HCT116 (cell line): ENCODE measurements at regions not wholly inside any gene's neighbourhood (a gene's known extent, or its start where the extent isn't known, plus 50 kb on each side); places are given as distances from the start of the nearest gene placed in this dataset.

Source experiments
- ATAC-seq: fragments of 200-7000 bp; cut with Tn5 transposase; 2 replicates; pipeline ENCODE4 v1.9.1; 2020; ENCODE audit warnings: mild to moderate bottlenecking, moderate library complexity
- BruUV-seq: library from RNA; stranded (reverse); fragments of 400-500 nt; replicated peaks from 2 replicates; lab custom pipeline; 2021; lab: Mats Ljungman, UMichigan
- CTCF ChIA-PET: fragments of 300-600 bp; sonication (Branson Sonifier 250); formaldehyde crosslinking; loops from one replicate; lab custom pipeline; 2021; ENCODE audit warnings: antibody characterized with exemption; lab: Charles Lee
- POLR2A ChIA-PET: fragments of 300-600, 350-600 bp; sonication (Branson Sonifier 250); formaldehyde crosslinking; loops from one replicate; lab custom pipeline; 2021; ENCODE audit warnings: antibody characterized with exemption; lab: Charles Lee
- RAD21 ChIA-PET, 2 experiments: fragments of 300-600 bp; sonication (Branson Sonifier 250); formaldehyde crosslinking; loops; one replicate each; lab custom pipeline; 2023; ENCODE audit warnings: low total read pairs in 2 of 2; ENCODE audit not compliant: uncharacterized antibody in 2 of 2, unreplicated experiment in 2 of 2, low non-redundant PET in 1 of 2; lab: Charles Lee
- DNase-seq: peaks from one replicate; pipeline ENCODE4 v3.0.0-alpha.2; 2010; ENCODE audit warnings: low read depth, low spot score
- H2AFZ ChIP-seq: fragments of 200-600 bp; shearing (Covaris generic), sonication (generic); 2 replicates; pipeline ENCODE4 v1.6.1; 2017; ENCODE audit warnings: low read depth, mixed run types, mixed read lengths, antibody characterized with exemption, low read length; ENCODE audit not compliant: poor library complexity, severe bottlenecking
- H3K27ac ChIP-seq: 2 replicates; pipeline ENCODE4 v1.5.1; 2012; ENCODE audit warnings: low read depth, low read length
- H3K27me3 ChIP-seq: fragments of 200-600 bp; sonication (generic); 2 replicates; pipeline ENCODE4 v1.6.1; 2016; ENCODE audit warnings: mixed run types, low read length, mixed read lengths; ENCODE audit not compliant: insufficient read depth
- H3K36me3 ChIP-seq, 2 experiments: fragments of 200-500 bp in 1 of 2; fragments of 200-600 bp in 1 of 2; sonication (Bioruptor generic) in 1 of 2; sonication (generic) in 1 of 2; 2 replicates each; pipeline versions ENCODE4 v1.5.1 to v1.6.1; 2014 to 2016; ENCODE audit warnings: low read length in 2 of 2, inconsistent platforms in 1 of 2, mixed read lengths in 1 of 2, mixed run types in 1 of 2; ENCODE audit not compliant: insufficient read depth in 2 of 2, control insufficient read depth in 1 of 2
- H3K4me1 ChIP-seq, 2 experiments: fragments of 200-600 bp in 1 of 2; sonication (generic) in 1 of 2; 2 replicates each; pipeline versions ENCODE4 v1.5.1 to v1.6.1; 2012 to 2017; ENCODE audit warnings: low read length in 2 of 2, inconsistent platforms in 1 of 2, mild to moderate bottlenecking in 1 of 2, mixed read lengths in 1 of 2, mixed run types in 1 of 2, moderate library complexity in 1 of 2; ENCODE audit not compliant: insufficient read depth in 2 of 2, control insufficient read depth in 1 of 2
- H3K4me2 ChIP-seq: fragments of 200-600 bp; sonication (generic); 2 replicates; pipeline ENCODE4 v1.6.1; 2017; ENCODE audit warnings: mixed run types, low read length, mixed read lengths
- H3K4me3 ChIP-seq, 2 experiments: fragments of 200-600 bp in 1 of 2; sonication (generic) in 1 of 2; replicated peaks in 1 of 2; 2 replicates each; pipeline ENCODE4 v1.5.1; 2011 to 2016; ENCODE audit warnings: low read length in 2 of 2, control low read depth in 1 of 2, low read depth in 1 of 2, mild to moderate bottlenecking in 1 of 2, mixed read lengths in 1 of 2, mixed run types in 1 of 2
- H3K79me2 ChIP-seq: fragments of 200-600 bp; sonication (generic); 2 replicates; pipeline ENCODE4 v1.6.1; 2017; ENCODE audit warnings: mild to moderate bottlenecking, mixed run types, low read length, moderate library complexity, mixed read lengths; ENCODE audit not compliant: insufficient read depth
- H3K9ac ChIP-seq: fragments of 200-600 bp; sonication (generic); 2 replicates; pipeline ENCODE4 v1.6.1; 2016; ENCODE audit warnings: low read length, mixed read lengths
- H3K9me2 ChIP-seq: fragments of 200-600 bp; sonication (generic), shearing (Covaris generic); 2 replicates; pipeline ENCODE4 v1.6.1; 2017; ENCODE audit warnings: mixed run types, mild to moderate bottlenecking, moderate library complexity; ENCODE audit not compliant: insufficient read depth
- H3K9me3 ChIP-seq, 2 experiments: fragments of 200-500 bp in 1 of 2; fragments of 200-600 bp in 1 of 2; sonication (Bioruptor generic) in 1 of 2; sonication (generic) in 1 of 2; 2 replicates each; pipeline ENCODE4 v1.6.1; 2014 to 2017; ENCODE audit warnings: low read length in 2 of 2, mixed read lengths in 2 of 2, inconsistent platforms in 1 of 2, low read depth in 1 of 2, mild to moderate bottlenecking in 1 of 2, mixed run types in 1 of 2, moderate library complexity in 1 of 2; ENCODE audit not compliant: control insufficient read depth in 1 of 2, insufficient read depth in 1 of 2
- H4K20me1 ChIP-seq: fragments of 200-600 bp; sonication (generic), shearing (Covaris generic); 2 replicates; pipeline ENCODE4 v1.6.1; 2017; ENCODE audit warnings: mixed run types, mild to moderate bottlenecking, moderate library complexity; ENCODE audit not compliant: insufficient read depth
- EZH2phosphoT487 ChIP-seq: fragments of 200-600 bp; IDR thresholded peaks from 2 replicates; pipeline ENCODE4 v1.6.1; 2018; ENCODE audit warnings: antibody characterized with exemption, borderline replicate concordance
- JUND ChIP-seq: IDR thresholded peaks from 2 replicates; pipeline ENCODE4 v1.6.1; 2012
- POLR2A ChIP-seq: IDR thresholded peaks from 2 replicates; pipeline ENCODE4 v1.7.0; 2011; ENCODE audit warnings: borderline replicate concordance; ENCODE audit not compliant: insufficient read depth, insufficient read length; ENCODE audit errors: extremely low read depth
- REST ChIP-seq: IDR thresholded peaks from 2 replicates; pipeline ENCODE4 v1.6.1; 2012; ENCODE audit warnings: low read depth
- SRF ChIP-seq: IDR thresholded peaks from 2 replicates; pipeline ENCODE4 v1.6.1; 2012; ENCODE audit warnings: low read depth
- ZFX ChIP-seq: fragments of 450-650 bp; IDR thresholded peaks from 2 replicates; pipeline ENCODE4 v1.6.1; 2017
- intact Hi-C: fragments of 100-400 bp; cut with micrococcal nuclease; formaldehyde crosslinking; loops from 2 replicates; pipeline ENCODE4 v1.10.0; 2022

GRCh38 chrX:10697616-10698317 is 77.4 kb upstream of the MID1 start:
- intact Hi-C loops, result no loop called here
- Histone ChIP-seq H3K9me3 (no peaks in the 10 kb centered on the region), H4K20me1 (no peaks in the 10 kb centered on the region; the same call in 1 of the 2 replicates), H3K9ac (no peak overlapping the region), H3K9me2 (no peaks in the 10 kb centered on the region), H3K27me3 (no peaks in the 10 kb centered on the region), H3K4me1 (no peaks in the 10 kb centered on the region), H3K4me3 (no peak overlapping the region), H2AFZ (no peak overlapping the region), H3K79me2 (no peaks in the 10 kb centered on the region), H3K4me2 (no peak overlapping the region), H3K36me3 (no peaks in the 10 kb centered on the region), H3K27ac (no peak overlapping the region)
- RAD21 ChIA-PET, result no interaction called here
- ATAC-seq (no peak), DNase-seq (no peak)
- CTCF ChIA-PET, result no interaction called here
- no TSS peak for BruUV-seq
- TF ChIP-seq POLR2A, result no peak
- TF ChIP-seq ZFX, result no peak
- no peak for TF ChIP-seq JUND
- no peak for TF ChIP-seq EZH2phosphoT487
- no peak for TF ChIP-seq SRF
- TF ChIP-seq REST, result no peak
- POLR2A ChIA-PET, result no interaction called here

- Histone ChIP-seq H3K9me3 (no peaks in the 10 kb centered on the region), H2AFZ (no peak overlapping the region), H3K9me2 (no peaks in the 10 kb centered on the region), H3K4me2 (no peak overlapping the region), H3K4me3 (no peak overlapping the region), H3K9ac (no peak overlapping the region), H3K27me3 (no peaks in the 10 kb centered on the region), H3K36me3 (no peaks in the 10 kb centered on the region), H3K27ac (no peak overlapping the region), H3K4me1 (no peaks in the 10 kb centered on the region), H4K20me1 (no peaks in the 10 kb centered on the region; the same call in 1 of the 2 replicates), H3K79me2 (no peaks in the 10 kb centered on the region)
- ATAC-seq (no peak), DNase-seq (no peak)
- CTCF ChIA-PET, result no interaction called here
- intact Hi-C loops, result no loop called here
- no peak for TF ChIP-seq JUND
- RAD21 ChIA-PET, result no interaction called here
- POLR2A ChIA-PET, result no interaction called here
- BruUV-seq, result no TSS peak
Measured at GRCh38 chrX:10698318-10698640, 77.9 kb upstream of the MID1 start.
